Endothelial cell of umbilical vein (primary cell): ENCODE measurements at regions not wholly inside any gene's neighbourhood (a gene's known extent, or its start where the extent isn't known, plus 50 kb on each side); places are given as distances from the start of the nearest gene placed in this dataset.

Source experiments
- BruUV-seq: library from RNA; stranded (reverse); fragments of 400-500 nt; replicated peaks from 2 replicates; lab custom pipeline; 2021; lab: Mats Ljungman, UMichigan
- CTCF ChIA-PET: fragments of 300-600, 350-600 bp; sonication (Branson Sonifier 250); formaldehyde crosslinking; loops from one replicate; lab custom pipeline; 2021; ENCODE audit warnings: antibody characterized with exemption, inconsistent platforms; lab: Charles Lee
- POLR2A ChIA-PET: fragments of 300-600, 350-600 bp; sonication (Branson Sonifier 250); formaldehyde crosslinking; loops from one replicate; lab custom pipeline; 2021; ENCODE audit warnings: antibody characterized with exemption, inconsistent platforms; lab: Charles Lee
- DNase-seq: peaks from one replicate; pipeline ENCODE4 v3.0.0-alpha.2; 2011; ENCODE audit warnings: low read depth, low spot score
- FAIRE-seq: peaks from 2 replicates; lab custom pipeline; 2011; peaks lifted over from hg19 to GRCh38; lab: Jason Lieb, UNC
- H2AFZ ChIP-seq: 2 replicates; pipeline ENCODE4 v1.6.0; 2012; ENCODE audit warnings: low read depth, low read length, control low read depth, inconsistent platforms
- H3K27ac ChIP-seq: 2 replicates; pipeline ENCODE4 v1.5.1; 2011; ENCODE audit warnings: low read depth, mild to moderate bottlenecking, control low read depth, low read length, moderate library complexity; ENCODE audit not compliant: insufficient read depth
- H3K27me3 ChIP-seq, 2 experiments: 2 replicates each; pipeline versions ENCODE4 v1.6.0 to v1.6.1; 2011; ENCODE audit warnings: low read length in 2 of 2, mixed read lengths in 1 of 2; ENCODE audit not compliant: control insufficient read depth in 2 of 2, insufficient read depth in 2 of 2
- H3K36me3 ChIP-seq, 2 experiments: 2 replicates in 1 of 2; 3 replicates in 1 of 2; pipeline ENCODE4 v1.5.1; 2011; ENCODE audit warnings: low read length in 2 of 2, mild to moderate bottlenecking in 1 of 2, moderate library complexity in 1 of 2; ENCODE audit not compliant: control insufficient read depth in 2 of 2, insufficient read depth in 2 of 2; ENCODE audit errors: extremely low read depth in 1 of 2
- H3K4me1 ChIP-seq: 3 replicates; pipeline ENCODE4 v1.5.1; 2011; ENCODE audit warnings: mild to moderate bottlenecking, low read length; ENCODE audit not compliant: control insufficient read depth, insufficient read depth; ENCODE audit errors: extremely low read depth
- H3K4me2 ChIP-seq: 2 replicates; pipeline ENCODE4 v1.6.1; 2011; ENCODE audit warnings: low read length, control low read depth, mixed read lengths; ENCODE audit not compliant: insufficient read depth
- H3K4me3 ChIP-seq, 3 experiments: fragments of 200-600 bp in 1 of 3; sonication (generic), shearing (Covaris generic) in 1 of 3; replicated peaks in 1 of 3; 2 replicates each; pipeline ENCODE4 v1.5.1; 2011 to 2016; ENCODE audit warnings: control low read depth in 3 of 3, low read length in 3 of 3, mild to moderate bottlenecking in 2 of 3, inconsistent platforms in 1 of 3, low read depth in 1 of 3, moderate library complexity in 1 of 3; ENCODE audit not compliant: insufficient read depth in 1 of 3
- H3K79me2 ChIP-seq: 2 replicates; pipeline ENCODE4 v1.6.0; 2012; ENCODE audit warnings: low read length, inconsistent platforms; ENCODE audit not compliant: control insufficient read depth, insufficient read depth
- H3K9ac ChIP-seq: replicated peaks from 2 replicates; pipeline ENCODE3; 2011; ENCODE audit warnings: low read length, control low read depth; ENCODE audit not compliant: insufficient read depth; ENCODE audit errors: extremely low read depth
- H3K9me1 ChIP-seq: replicated peaks from 3 replicates; pipeline ENCODE4 v1.6.0; 2011; ENCODE audit warnings: mild to moderate bottlenecking, low read length; ENCODE audit not compliant: control insufficient read depth, insufficient read depth; ENCODE audit errors: extremely low read depth
- H3K9me3 ChIP-seq: replicated peaks from 2 replicates; pipeline ENCODE4 v1.5.1; 2012; ENCODE audit warnings: low read length, inconsistent platforms; ENCODE audit not compliant: control insufficient read depth, insufficient read depth
- H4K20me1 ChIP-seq: replicated peaks from 2 replicates; pipeline ENCODE3; 2011; ENCODE audit warnings: mild to moderate bottlenecking, low read length; ENCODE audit not compliant: control insufficient read depth, insufficient read depth; ENCODE audit errors: extremely low read depth
- EZH2 ChIP-seq: IDR thresholded peaks from 2 replicates; pipeline ENCODE4 v1.6.1; 2012; ENCODE audit warnings: borderline replicate concordance, low read depth, mild to moderate bottlenecking, moderate library complexity, low read length, inconsistent platforms; ENCODE audit not compliant: severe bottlenecking
- FOS ChIP-seq: IDR thresholded peaks from 2 replicates; pipeline ENCODE4 v1.6.1; 2011; ENCODE audit warnings: mild to moderate bottlenecking, low read length, moderate library complexity, borderline replicate concordance; ENCODE audit not compliant: insufficient read depth
- GATA2 ChIP-seq: IDR thresholded peaks from 2 replicates; pipeline ENCODE4 v1.7.0; 2011; ENCODE audit warnings: low read depth, mild to moderate bottlenecking, moderate library complexity, mixed read lengths, low read length; ENCODE audit not compliant: insufficient read length, insufficient read depth
- MYC ChIP-seq: IDR thresholded peaks from one replicate; pipeline ENCODE4 v1.6.1; 2011; ENCODE audit warnings: mild to moderate bottlenecking, low read depth, low read length
- POLR2A ChIP-seq: IDR thresholded peaks from 2 replicates; pipeline ENCODE4 v1.6.1; 2012; ENCODE audit warnings: low read depth, mild to moderate bottlenecking, control low read depth, low read length
- POLR2AphosphoS5 ChIP-seq: IDR thresholded peaks from 2 replicates; pipeline ENCODE4 v1.6.1; 2012; ENCODE audit warnings: low read depth, mild to moderate bottlenecking, control low read depth, low read length, moderate library complexity; ENCODE audit not compliant: insufficient read depth
- dilution Hi-C: fragments of 300-500 bp; cut with MboI; formaldehyde crosslinking; loops from one replicate; pipeline ENCODE4 v1.15.0; 2019; ENCODE audit warnings: low sequenced_read_pairs; ENCODE audit not compliant: extremely low pct_ligation_motif_present
- intact Hi-C: fragments of 100-400 bp; cut with micrococcal nuclease; formaldehyde crosslinking; loops from one replicate; pipeline ENCODE4 v1.10.0; 2022
- TF ChIP-seq, protein P1 (sequence below), 2 donors: IDR thresholded peaks; 1 replicate in 1 of 2; 2 replicates in 1 of 2; pipeline ENCODE4 v1.5.1; 2011; ENCODE audit warnings: low read length in 2 of 2, mild to moderate bottlenecking in 2 of 2, moderate library complexity in 2 of 2, control low read depth in 1 of 2, inconsistent platforms in 1 of 2, low read depth in 1 of 2; ENCODE audit not compliant: insufficient read depth in 1 of 2; ENCODE audit errors: extremely low read depth in 1 of 2
- TF ChIP-seq, protein P2 (sequence below): IDR thresholded peaks from 2 replicates; pipeline ENCODE4 v1.6.1; 2011; ENCODE audit not compliant: insufficient read depth, insufficient read length

DNA sequence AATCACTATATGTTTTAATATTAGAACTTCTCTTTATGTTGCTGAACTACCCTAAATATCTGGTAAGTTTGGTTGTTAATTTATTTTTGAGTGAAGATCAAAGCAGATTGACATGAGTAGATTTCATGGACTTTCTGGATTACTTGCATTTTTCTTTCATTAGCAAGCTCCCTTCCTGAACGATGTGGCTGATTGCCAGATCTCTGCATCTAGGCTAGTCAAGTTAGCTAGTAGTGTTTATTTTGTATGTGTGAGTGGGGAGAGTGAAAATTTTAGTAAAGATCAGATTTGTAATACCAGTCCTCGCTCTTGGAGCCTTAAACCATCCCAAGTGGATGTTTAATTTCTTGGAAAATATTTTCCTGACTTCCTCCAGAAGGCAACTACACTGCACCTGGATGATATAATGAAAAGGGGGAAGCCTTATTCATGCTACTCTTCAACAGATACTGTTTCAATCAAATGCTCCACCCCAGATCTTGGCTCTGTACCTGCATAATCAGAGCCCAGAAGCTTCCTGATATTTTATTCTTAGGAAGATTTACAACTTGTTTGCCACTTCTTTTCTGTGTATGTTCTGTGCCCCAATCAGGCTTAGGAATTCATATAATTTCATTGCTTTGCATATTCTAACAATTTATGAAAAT lies 143.2 kb upstream of the GRIA4 start:
- DNase-seq (peak; percentile 91), FAIRE-seq (peak; percentile 80)
- no peaks in the 10 kb centered on the region for H3K9me3 ChIP-seq
- POLR2A ChIA-PET: no interaction called here
- H3K27ac ChIP-seq: peak overlapping the region; percentile 11
- intact Hi-C loops: loop anchor here (5.0 kb wide), 1 partner anchor 499 kb away; the partner anchor contains the start of gene CASP4
- dilution Hi-C loops: no loop called here
- BruUV-seq: no TSS peak
- peaks cover 17% of the 10 kb centered on the region for H3K4me1 ChIP-seq
- no peaks in the 10 kb centered on the region for H3K9me1 ChIP-seq
- H3K27me3 ChIP-seq: no peaks in the 10 kb centered on the region
- TF ChIP-seq POLR2AphosphoS5 (peak; percentile 24), GATA2 (peak; percentile 82), POLR2A (no peak), FOS (peak; percentile 34)
- H3K9ac ChIP-seq: peak overlapping the region; percentile 9
- H3K79me2 ChIP-seq: no peaks in the 10 kb centered on the region
- H3K4me3 ChIP-seq: no peak overlapping the region
- CTCF ChIA-PET: interaction anchor here (1.0 to 2.1 kb wide), 5 partner anchors 12 to 396 kb away, joined by 3 to 7 read pairs (median 3); no protein-coding TSS in a partner anchor
- H3K4me2 ChIP-seq: peak overlapping the region; percentile 84
- H3K36me3 ChIP-seq: no peaks in the 10 kb centered on the region
- no peaks in the 10 kb centered on the region for H4K20me1 ChIP-seq
- no peak overlapping the region for H2AFZ ChIP-seq

DNA sequence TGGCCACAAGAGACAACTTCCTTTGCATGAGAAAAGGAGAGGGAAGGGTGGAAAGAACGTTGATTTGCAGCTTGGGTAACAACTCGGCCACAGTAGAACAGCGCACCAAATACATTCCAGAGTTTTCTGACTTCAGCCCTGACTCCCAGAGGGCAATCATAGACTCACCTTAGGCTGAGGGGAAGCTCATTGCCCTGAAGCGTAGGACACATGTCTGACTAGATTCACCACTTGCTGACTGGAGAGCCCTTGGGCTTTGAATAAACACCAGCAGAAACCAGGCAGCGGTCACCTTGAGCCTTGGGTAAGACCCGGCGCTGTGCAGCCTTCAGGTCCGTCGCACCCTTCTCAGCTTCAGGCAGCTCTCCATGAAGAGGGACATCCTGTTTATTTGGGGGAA lies 151.8 kb upstream of the GRIA4 start:
- H3K27me3 ChIP-seq: no peaks in the 10 kb centered on the region
- DNase-seq (no peak), FAIRE-seq (no peak)
- H3K9me3 ChIP-seq: no peaks in the 10 kb centered on the region
- H3K9ac ChIP-seq: no peak overlapping the region
- H3K79me2 ChIP-seq: no peaks in the 10 kb centered on the region
- no peaks in the 10 kb centered on the region for H3K4me1 ChIP-seq
- H3K4me3 ChIP-seq: no peak overlapping the region
- TF ChIP-seq, protein P1, sequence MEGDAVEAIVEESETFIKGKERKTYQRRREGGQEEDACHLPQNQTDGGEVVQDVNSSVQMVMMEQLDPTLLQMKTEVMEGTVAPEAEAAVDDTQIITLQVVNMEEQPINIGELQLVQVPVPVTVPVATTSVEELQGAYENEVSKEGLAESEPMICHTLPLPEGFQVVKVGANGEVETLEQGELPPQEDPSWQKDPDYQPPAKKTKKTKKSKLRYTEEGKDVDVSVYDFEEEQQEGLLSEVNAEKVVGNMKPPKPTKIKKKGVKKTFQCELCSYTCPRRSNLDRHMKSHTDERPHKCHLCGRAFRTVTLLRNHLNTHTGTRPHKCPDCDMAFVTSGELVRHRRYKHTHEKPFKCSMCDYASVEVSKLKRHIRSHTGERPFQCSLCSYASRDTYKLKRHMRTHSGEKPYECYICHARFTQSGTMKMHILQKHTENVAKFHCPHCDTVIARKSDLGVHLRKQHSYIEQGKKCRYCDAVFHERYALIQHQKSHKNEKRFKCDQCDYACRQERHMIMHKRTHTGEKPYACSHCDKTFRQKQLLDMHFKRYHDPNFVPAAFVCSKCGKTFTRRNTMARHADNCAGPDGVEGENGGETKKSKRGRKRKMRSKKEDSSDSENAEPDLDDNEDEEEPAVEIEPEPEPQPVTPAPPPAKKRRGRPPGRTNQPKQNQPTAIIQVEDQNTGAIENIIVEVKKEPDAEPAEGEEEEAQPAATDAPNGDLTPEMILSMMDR (IDR thresholded peaks at IDR 0.05; ENCODE audit: extremely low read depth in 1 of 2, insufficient read depth in 1 of 2, low read depth in 1 of 2, low read length in 2 of 2): no peak
- TF ChIP-seq MYC (no peak), FOS (no peak), GATA2 (no peak), POLR2A (no peak), EZH2 (no peak)
- TF ChIP-seq, protein P2, sequence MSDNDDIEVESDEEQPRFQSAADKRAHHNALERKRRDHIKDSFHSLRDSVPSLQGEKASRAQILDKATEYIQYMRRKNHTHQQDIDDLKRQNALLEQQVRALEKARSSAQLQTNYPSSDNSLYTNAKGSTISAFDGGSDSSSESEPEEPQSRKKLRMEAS: no peak
- no peak overlapping the region for H3K27ac ChIP-seq
- intact Hi-C loops (no loop called here), dilution Hi-C loops (no loop called here)
- BruUV-seq: no TSS peak
- H3K36me3 ChIP-seq: no peaks in the 10 kb centered on the region
- no peak overlapping the region for H3K4me2 ChIP-seq
- H2AFZ ChIP-seq: no peak overlapping the region
- H3K9me1 ChIP-seq: peaks cover 2% of the 10 kb centered on the region
- ChIA-PET POLR2A (no interaction called here), CTCF (interaction anchor here (0.7 kb wide), 1 partner anchor 43 kb away, joined by 4 read pairs; no protein-coding TSS in a partner anchor)
- H4K20me1 ChIP-seq: no peaks in the 10 kb centered on the region
